Adrenal gland (tissue), 5 donors: ENCODE measurements at regions not wholly inside any gene's neighbourhood (a gene's known extent, or its start where the extent isn't known, plus 50 kb on each side); places are given as distances from the start of the nearest gene placed in this dataset.

Source experiments
- CTCF ChIP-seq, 6 experiments: fragments of 450-650 bp in 4 of 6; fragments of 200-600 bp in 2 of 6; sonication (generic) in 1 of 6; IDR thresholded peaks; 1 replicate in 5 of 6; 2 replicates in 1 of 6; pipeline versions ENCODE4 v1.5.1 to v1.8.0; 2016 to 2021; ENCODE audit warnings: antibody characterized with exemption in 6 of 6, mild to moderate bottlenecking in 2 of 6, moderate library complexity in 1 of 6
- POLR2A ChIP-seq, 2 donors: fragments of 450-650 bp; IDR thresholded peaks; one replicate each; pipeline ENCODE4 v1.6.1; 2017; ENCODE audit warnings: antibody characterized with exemption in 2 of 2, mild to moderate bottlenecking in 2 of 2, moderate library complexity in 1 of 2
- donor health status: DM: no; HTN: no; CAD: no.

DNA sequence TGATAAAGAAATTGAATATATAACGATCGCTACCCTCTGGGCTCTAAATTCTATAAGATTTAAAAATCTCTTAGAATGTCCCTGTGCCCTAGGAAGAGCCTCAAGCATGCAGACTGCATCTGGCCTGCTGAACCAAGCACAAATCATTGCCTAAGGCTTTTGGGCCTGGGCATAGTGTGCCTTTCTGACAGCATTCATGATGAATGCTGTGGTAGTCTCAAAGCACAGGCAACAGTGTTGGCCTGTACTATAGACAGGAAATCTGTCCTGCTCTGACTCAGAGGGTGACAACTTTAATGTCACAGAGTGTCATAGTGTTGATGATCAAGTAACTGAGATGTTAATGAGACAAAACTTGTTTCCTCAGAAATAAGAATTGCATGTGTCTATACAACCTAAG, 717.3 kb downstream of the STIM2 start:
- TF ChIP-seq CTCF (IDR thresholded peaks at IDR 0.05) (no peak), POLR2A (IDR thresholded peaks at IDR 0.05) (no peak)
